Glutamatergic neuron (in vitro differentiated cells): ENCODE measurements at regions not wholly inside any gene's neighbourhood (a gene's known extent, or its start where the extent isn't known, plus 50 kb on each side); places are given as distances from the start of the nearest gene placed in this dataset.

Source experiments
- DNase-seq: peaks from one replicate; pipeline ENCODE4 v3.0.0; 2022
- H3K27ac Mint-ChIP-seq: one replicate; pipeline ENCODE4 v1.8.0; 2020; ENCODE audit warnings: mild to moderate bottlenecking, mixed read lengths, inconsistent platforms; ENCODE audit not compliant: unreplicated experiment
- H3K27me3 Mint-ChIP-seq: one replicate; pipeline ENCODE4 v1.8.0; 2020; ENCODE audit warnings: mild to moderate bottlenecking, moderate library complexity, mixed read lengths, inconsistent platforms; ENCODE audit not compliant: unreplicated experiment
- H3K36me3 Mint-ChIP-seq: one replicate; pipeline ENCODE4 v1.8.0; 2020; ENCODE audit warnings: mild to moderate bottlenecking, mixed read lengths, inconsistent platforms; ENCODE audit not compliant: unreplicated experiment
- H3K4me1 Mint-ChIP-seq: one replicate; pipeline ENCODE4 v1.8.0; 2020; ENCODE audit warnings: mild to moderate bottlenecking, low read depth, mixed read lengths, inconsistent platforms; ENCODE audit not compliant: unreplicated experiment
- H3K4me3 Mint-ChIP-seq: one replicate; pipeline ENCODE4 v1.8.0; 2020; ENCODE audit warnings: mild to moderate bottlenecking, mixed read lengths, inconsistent platforms; ENCODE audit not compliant: unreplicated experiment
- H3K9me3 Mint-ChIP-seq: one replicate; pipeline ENCODE4 v1.8.0; 2020; ENCODE audit warnings: mild to moderate bottlenecking, moderate library complexity, mixed read lengths, inconsistent platforms; ENCODE audit not compliant: unreplicated experiment
- CTCF ChIP-seq: fragments of 200-600 bp; sonication (generic); IDR thresholded peaks from one replicate; pipeline ENCODE4 v1.5.0; 2021; ENCODE audit not compliant: partially characterized antibody, unreplicated experiment

GRCh38 chr2:41930807-41931566, 116.8 kb upstream of the PKDCC start:
- Mint-ChIP-seq H3K27ac (peak overlapping the region; percentile 59), H3K9me3 (peaks cover 22% of the 10 kb centered on the region), H3K4me3 (no peak overlapping the region), H3K4me1 (peaks cover 51% of the 10 kb centered on the region), H3K27me3 (peaks cover 5% of the 10 kb centered on the region), H3K36me3 (peaks cover 5% of the 10 kb centered on the region)
- no peak for DNase-seq
- TF ChIP-seq CTCF: no peak

DNA sequence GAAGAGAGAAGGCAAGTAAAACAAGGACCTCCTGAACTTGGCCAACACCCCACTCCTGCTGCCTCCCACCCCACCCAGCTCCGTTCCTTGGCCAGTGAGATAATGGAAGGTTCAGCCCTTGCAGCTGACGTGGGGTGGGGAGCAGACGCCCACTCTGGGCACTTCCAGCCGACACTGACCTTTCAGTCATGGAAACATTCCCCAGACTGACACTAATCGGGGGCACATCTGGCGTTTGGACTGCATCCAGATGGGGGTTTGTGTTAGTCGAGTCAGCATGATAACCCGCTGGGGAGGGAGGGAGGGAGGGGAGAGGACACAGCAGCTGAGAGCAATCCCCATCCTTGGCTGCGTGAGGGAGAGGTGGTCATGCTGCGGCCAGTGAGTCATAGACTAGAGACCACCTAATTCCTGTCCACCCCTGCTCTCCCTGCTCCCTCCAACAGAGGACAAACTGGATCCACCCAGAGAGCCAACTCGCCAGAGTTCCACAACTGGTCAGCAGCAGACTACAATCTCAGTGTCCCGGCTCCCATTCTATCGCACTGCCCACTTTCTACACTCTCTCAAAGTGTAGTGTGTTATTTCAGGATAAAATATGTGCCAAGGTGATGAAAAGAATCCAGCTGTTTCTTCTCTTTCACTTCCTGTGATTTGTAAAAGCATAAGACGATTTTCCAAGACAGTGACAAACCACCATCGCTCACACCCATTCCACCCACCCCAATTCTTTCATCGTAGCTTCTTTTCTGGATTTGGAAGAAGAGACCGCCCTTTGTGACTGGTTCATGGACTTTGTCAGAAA, 115.4 kb upstream of the PKDCC start:
- H3K27ac Mint-ChIP-seq: peak overlapping the region; percentile 0
- H3K4me3 Mint-ChIP-seq: peak overlapping the region; percentile 3
- H3K36me3 Mint-ChIP-seq: peaks cover 5% of the 10 kb centered on the region
- TF ChIP-seq CTCF: no peak
- H3K4me1 Mint-ChIP-seq: peaks cover 60% of the 10 kb centered on the region
- H3K9me3 Mint-ChIP-seq: peaks cover 24% of the 10 kb centered on the region
- no peak for DNase-seq
- peaks cover 7% of the 10 kb centered on the region for H3K27me3 Mint-ChIP-seq

- Mint-ChIP-seq H3K4me1 (peaks cover 61% of the 10 kb centered on the region), H3K4me3 (no peak overlapping the region), H3K27ac (no peak overlapping the region), H3K27me3 (peaks cover 5% of the 10 kb centered on the region), H3K36me3 (peaks cover 5% of the 10 kb centered on the region), H3K9me3 (peaks cover 29% of the 10 kb centered on the region)
- DNase-seq: no peak
- TF ChIP-seq CTCF: no peak
These were observed 114.8 kb upstream of the PKDCC start for GRCh38 chr2:41933046-41933420.

GRCh38 chr2:41933585-41934320, 114.1 kb upstream of the PKDCC start:
- Mint-ChIP-seq H3K27me3 (peaks cover 9% of the 10 kb centered on the region), H3K9me3 (peaks cover 35% of the 10 kb centered on the region), H3K4me1 (peaks cover 63% of the 10 kb centered on the region), H3K36me3 (peaks cover 5% of the 10 kb centered on the region), H3K4me3 (no peak overlapping the region), H3K27ac (no peak overlapping the region)
- TF ChIP-seq CTCF: no peak
- no peak for DNase-seq
